B cell (primary cell): ENCODE measurements at regions not wholly inside any gene's neighbourhood (a gene's known extent, or its start where the extent isn't known, plus 50 kb on each side); places are given as distances from the start of the nearest gene placed in this dataset.

Experiments used
- ATAC-seq: fragments of 200-7000 bp; cut with Tn5 transposase; one replicate; pipeline ENCODE4 v1.10.0; 2021; ENCODE audit warnings: low read depth, mild to moderate bottlenecking, moderate number of reproducible peaks, moderate library complexity
- CTCF ChIA-PET: fragments of 350-600 bp; sonication (Branson Sonifier 250); formaldehyde crosslinking; loops from one replicate; lab custom pipeline; 2021; ENCODE audit warnings: antibody characterized with exemption, inconsistent platforms; lab: Charles Lee
- POLR2A ChIA-PET: fragments of 350-600 bp; sonication (Branson Sonifier 250); formaldehyde crosslinking; loops from one replicate; lab custom pipeline; 2021; ENCODE audit warnings: antibody characterized with exemption; lab: Charles Lee
- DNase-seq: peaks from one replicate; pipeline ENCODE4 v3.0.0; 2013
- H2AFZ ChIP-seq: 2 replicates; pipeline ENCODE4 v1.6.1; 2012; ENCODE audit warnings: mild to moderate bottlenecking, low read depth, low read length; ENCODE audit not compliant: insufficient read depth, poor library complexity, severe bottlenecking
- H3K27ac ChIP-seq, 2 donors: 1 replicate in 1 of 2; 2 replicates in 1 of 2; pipeline ENCODE4 v1.5.1; 2012 to 2013; ENCODE audit warnings: low read length in 2 of 2, mild to moderate bottlenecking in 2 of 2, moderate library complexity in 1 of 2
- H3K27me3 ChIP-seq, 4 experiments: fragments of 200-600 bp in 1 of 4; sonication (generic) in 1 of 4; replicated peaks in 1 of 4; 1 replicate in 2 of 4; 2 replicates in 2 of 4; pipeline versions ENCODE4 v1.6.1 to v1.7.0; 2013 to 2016; ENCODE audit warnings: low read length in 3 of 4, mild to moderate bottlenecking in 2 of 4, mixed read lengths in 1 of 4, moderate library complexity in 1 of 4; ENCODE audit not compliant: insufficient read depth in 4 of 4, control insufficient read depth in 3 of 4; ENCODE audit errors: control extremely low read depth in 1 of 4
- H3K36me3 ChIP-seq, 2 experiments: replicated peaks in 1 of 2; 1 replicate in 1 of 2; 2 replicates in 1 of 2; pipeline versions ENCODE4 v1.6.1 to v1.7.1; 2013; ENCODE audit warnings: low read length in 1 of 2; ENCODE audit not compliant: insufficient read depth in 2 of 2, control insufficient read depth in 1 of 2; ENCODE audit errors: control extremely low read depth in 1 of 2, extremely low read depth in 1 of 2
- H3K4me1 ChIP-seq, 2 donors: fragments of 200-600 bp in 1 of 2; sonication (generic) in 1 of 2; 1 replicate in 1 of 2; 2 replicates in 1 of 2; pipeline versions ENCODE4 v1.5.1 to v1.6.1; 2013 to 2017; ENCODE audit warnings: low read length in 2 of 2; ENCODE audit not compliant: control insufficient read depth in 2 of 2, insufficient read depth in 2 of 2
- H3K4me2 ChIP-seq: replicated peaks from 2 replicates; pipeline ENCODE3; 2012; ENCODE audit warnings: mild to moderate bottlenecking, low read depth, low read length; ENCODE audit not compliant: poor library complexity, severe bottlenecking
- H3K4me3 ChIP-seq, 5 experiments: fragments of 200-600 bp in 1 of 5; sonication (generic) in 1 of 5; 1 replicate in 3 of 5; 2 replicates in 2 of 5; pipeline versions ENCODE4 v1.5.1 to v1.7.0; 2011 to 2016; ENCODE audit warnings: low read length in 4 of 5, mild to moderate bottlenecking in 4 of 5, low read depth in 2 of 5, control low read depth in 1 of 5, moderate library complexity in 1 of 5; ENCODE audit not compliant: insufficient read depth in 1 of 5; ENCODE audit errors: control extremely low read depth in 1 of 5, extremely low read depth in 1 of 5
- H3K79me2 ChIP-seq: fragments of 200-600 bp; sonication (generic); one replicate; pipeline ENCODE4 v1.6.0; 2016; ENCODE audit warnings: low read length; ENCODE audit not compliant: control insufficient read depth, insufficient read depth
- H3K9ac ChIP-seq: fragments of 200-600 bp; sonication (generic); 2 replicates; pipeline ENCODE4 v1.6.1; 2017; ENCODE audit warnings: mild to moderate bottlenecking, low read length, moderate library complexity
- H3K9me3 ChIP-seq, 3 donors: one replicate each; pipeline versions ENCODE4 v1.6.1 to v1.7.1; 2013; ENCODE audit warnings: low read length in 2 of 3; ENCODE audit not compliant: control insufficient read depth in 2 of 3, insufficient read depth in 1 of 3; ENCODE audit errors: control extremely low read depth in 1 of 3
- H4K20me1 ChIP-seq: 2 replicates; pipeline ENCODE4 v1.6.0; 2012; ENCODE audit warnings: mild to moderate bottlenecking, low read length; ENCODE audit not compliant: insufficient read depth, control insufficient read depth, poor library complexity, severe bottlenecking
- H3K27ac Mint-ChIP-seq: one replicate; pipeline ENCODE4 v1.8.0; 2021; ENCODE audit warnings: mixed read lengths
- H3K27me3 Mint-ChIP-seq: one replicate; pipeline ENCODE4 v1.8.0; 2021; ENCODE audit warnings: mixed read lengths
- H3K4me1 Mint-ChIP-seq: one replicate; pipeline ENCODE4 v1.8.0; 2021; ENCODE audit warnings: mixed read lengths
- H3K4me3 Mint-ChIP-seq: one replicate; pipeline ENCODE4 v1.8.0; 2021; ENCODE audit warnings: mixed read lengths
- H3K9me3 Mint-ChIP-seq: one replicate; pipeline ENCODE4 v1.8.0; 2022; ENCODE audit warnings: mixed read lengths; ENCODE audit not compliant: insufficient read depth
- EZH2 ChIP-seq: IDR thresholded peaks from 2 replicates; pipeline ENCODE4 v1.6.1; 2012; ENCODE audit warnings: borderline replicate concordance, low read depth, mild to moderate bottlenecking, moderate library complexity, low read length; ENCODE audit not compliant: insufficient read depth, poor library complexity, severe bottlenecking
- WGBS: methylation state at CpG from one replicate; pipeline ENCODE4 v1.1.5; 2013; ENCODE audit warnings: missing lambda C conversion rate; ENCODE audit not compliant: insufficient coverage; 5-methylcytosine and 5-hydroxymethylcytosine counted together
- intact Hi-C: fragments of 100-400 bp; cut with micrococcal nuclease; formaldehyde crosslinking; loops from one replicate; pipeline ENCODE4 v1.10.0; 2022
- TF ChIP-seq, protein P1 (sequence below): fragments of 200-600 bp; IDR thresholded peaks from one replicate; pipeline ENCODE4 v1.8.0; 2022; ENCODE audit warnings: antibody characterized with exemption, mild to moderate bottlenecking

DNA sequence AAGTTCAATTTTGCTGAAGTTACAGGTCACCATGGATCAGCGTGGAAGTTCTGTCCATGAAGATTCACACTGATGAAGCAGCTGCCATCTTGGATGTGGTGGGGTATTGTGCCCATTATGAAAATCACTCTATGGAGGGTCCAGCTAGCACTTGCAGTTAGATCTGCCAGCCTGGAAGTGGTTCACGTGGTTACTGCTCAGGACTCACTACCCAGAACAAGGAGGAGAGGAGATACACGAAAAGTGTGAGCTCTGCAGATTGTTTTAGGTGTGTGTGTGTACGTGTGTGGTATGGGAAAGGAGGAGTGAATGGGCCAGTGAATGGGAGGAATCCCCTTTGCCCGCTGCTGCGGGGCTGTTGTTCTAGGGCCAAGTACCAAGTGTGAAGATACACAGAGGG is 333.4 kb downstream of the MAF start:
- Mint-ChIP-seq H3K4me1 (peaks cover 35% of the 10 kb centered on the region), H3K27ac (no peak overlapping the region), H3K4me3 (no peak overlapping the region), H3K27me3 (peaks cover 40% of the 10 kb centered on the region), H3K9me3 (no peaks in the 10 kb centered on the region)
- Histone ChIP-seq H3K4me1 (peaks cover 26 to 28% of the 10 kb centered on the region in 2 donors), H3K36me3 (no peaks in the 10 kb centered on the region), H3K27me3 (peaks cover 0 to 20% (median 4%) of the 10 kb centered on the region in 4 experiments), H4K20me1 (no peaks in the 10 kb centered on the region), H3K4me2 (no peak overlapping the region), H3K27ac (no peak overlapping the region), H2AFZ (no peak overlapping the region), H3K4me3 (no peak overlapping the region), H3K79me2 (no peaks in the 10 kb centered on the region), H3K9ac (no peak overlapping the region), H3K9me3 (no peaks in the 10 kb centered on the region)
- ChIA-PET POLR2A (no interaction called here), CTCF (interaction anchor here (0.6 kb wide), 1 partner anchor 333 kb away, joined by 4 read pairs; no protein-coding TSS in a partner anchor)
- 96% methylated on average over 6 of the region's 6 CpGs for WGBS
- TF ChIP-seq, protein P1, sequence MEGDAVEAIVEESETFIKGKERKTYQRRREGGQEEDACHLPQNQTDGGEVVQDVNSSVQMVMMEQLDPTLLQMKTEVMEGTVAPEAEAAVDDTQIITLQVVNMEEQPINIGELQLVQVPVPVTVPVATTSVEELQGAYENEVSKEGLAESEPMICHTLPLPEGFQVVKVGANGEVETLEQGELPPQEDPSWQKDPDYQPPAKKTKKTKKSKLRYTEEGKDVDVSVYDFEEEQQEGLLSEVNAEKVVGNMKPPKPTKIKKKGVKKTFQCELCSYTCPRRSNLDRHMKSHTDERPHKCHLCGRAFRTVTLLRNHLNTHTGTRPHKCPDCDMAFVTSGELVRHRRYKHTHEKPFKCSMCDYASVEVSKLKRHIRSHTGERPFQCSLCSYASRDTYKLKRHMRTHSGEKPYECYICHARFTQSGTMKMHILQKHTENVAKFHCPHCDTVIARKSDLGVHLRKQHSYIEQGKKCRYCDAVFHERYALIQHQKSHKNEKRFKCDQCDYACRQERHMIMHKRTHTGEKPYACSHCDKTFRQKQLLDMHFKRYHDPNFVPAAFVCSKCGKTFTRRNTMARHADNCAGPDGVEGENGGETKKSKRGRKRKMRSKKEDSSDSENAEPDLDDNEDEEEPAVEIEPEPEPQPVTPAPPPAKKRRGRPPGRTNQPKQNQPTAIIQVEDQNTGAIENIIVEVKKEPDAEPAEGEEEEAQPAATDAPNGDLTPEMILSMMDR, result no peak
- TF ChIP-seq EZH2, result no peak
- no peak for ATAC-seq
- intact Hi-C loops, result no loop called here
- DNase-seq, result no peak

DNA sequence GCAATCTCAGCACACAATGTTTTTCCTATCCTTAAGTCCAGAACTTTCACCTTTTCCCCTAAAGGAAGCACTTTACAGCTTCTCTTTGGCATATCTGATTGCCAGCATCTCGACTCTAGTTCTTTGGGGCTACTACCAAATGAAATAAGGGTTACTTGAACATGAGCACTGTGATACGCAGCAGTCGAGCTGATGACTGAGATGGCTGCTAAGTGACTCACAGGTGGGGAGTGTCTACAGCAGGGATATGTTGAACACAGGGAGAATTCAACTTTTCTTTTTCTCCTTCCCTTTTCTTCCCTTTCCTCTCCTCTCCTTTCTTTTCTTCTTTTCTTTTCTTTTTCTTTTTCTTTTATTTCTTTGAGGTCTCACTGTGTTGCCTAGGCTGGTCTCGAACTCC is 334.8 kb downstream of the MAF start:
- H4K20me1 ChIP-seq, result no peaks in the 10 kb centered on the region
- no peak overlapping the region for H3K4me3 ChIP-seq
- peaks cover 0 to 5% (median 0%) of the 10 kb centered on the region in 3 donors for H3K9me3 ChIP-seq
- DNase-seq, result no peak
- no peak overlapping the region for H3K4me2 ChIP-seq
- Mint-ChIP-seq H3K27ac (no peak overlapping the region), H3K4me1 (peaks cover 31% of the 10 kb centered on the region), H3K4me3 (no peak overlapping the region), H3K27me3 (peaks cover 39% of the 10 kb centered on the region), H3K9me3 (no peaks in the 10 kb centered on the region)
- peaks cover 0 to 18% (median 5%) of the 10 kb centered on the region in 4 experiments for H3K27me3 ChIP-seq
- ChIA-PET CTCF (no interaction called here), POLR2A (no interaction called here)
- peaks cover 26 to 28% of the 10 kb centered on the region in 2 donors for H3K4me1 ChIP-seq
- no peak overlapping the region for H3K27ac ChIP-seq
- no peak for TF ChIP-seq EZH2
- TF ChIP-seq, protein P1, result no peak
- H3K36me3 ChIP-seq, result no peaks in the 10 kb centered on the region
- no peaks in the 10 kb centered on the region for H3K79me2 ChIP-seq
- H2AFZ ChIP-seq, result no peak overlapping the region
- ATAC-seq, result no peak
- WGBS, result 100% methylated on average over 2 of the region's 4 CpGs
- H3K9ac ChIP-seq, result no peak overlapping the region
- intact Hi-C loops, result no loop called here
